ENCODE measurements at regions not wholly inside any gene's neighbourhood (a gene's known extent, or its start where the extent isn't known, plus 50 kb on each side); places are given as distances from the start of the nearest gene placed in this dataset.
A peak's percentile ranks its signal among the peaks of the same experiment; 100 is the strongest.

DNA sequence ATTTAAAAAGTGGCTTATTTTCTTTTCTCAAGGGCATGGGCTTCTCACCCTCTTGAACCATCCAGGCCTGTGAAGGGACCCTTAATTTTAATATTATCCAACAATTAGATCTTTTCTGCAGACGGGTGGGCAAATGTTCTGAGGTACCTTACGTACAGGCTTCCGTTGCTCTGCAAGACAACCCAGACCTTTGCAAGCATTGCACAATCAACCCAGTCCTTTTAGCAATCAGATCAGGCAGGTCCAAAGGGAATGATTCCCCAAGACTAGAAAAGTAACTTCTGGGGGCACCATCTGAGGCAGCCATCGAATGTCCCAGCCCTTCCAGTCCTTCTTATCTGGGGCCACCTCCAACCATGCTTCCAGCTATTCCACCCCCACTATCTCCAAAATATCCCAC lies 67.3 kb upstream of the TACR3 start:
- in situ Hi-C loops (cut with HindIII; ENCODE audit: low pct_unique_long_range_greater_than_20kb, low sequenced_read_pairs) = no loop called here
- DNase-seq (ENCODE audit: low read depth) = no peak

- DNase-seq (ENCODE audit: low read depth) = no peak
- in situ Hi-C loops (cut with HindIII; ENCODE audit: low pct_unique_long_range_greater_than_20kb, low sequenced_read_pairs) = no loop called here
Observed at GRCh38 chr4:103786593-103786992, 66.8 kb upstream of the TACR3 start.

GRCh38 chr4:103786014-103786413 lies 66.2 kb upstream of the TACR3 start:
- DNase-seq (ENCODE audit: low read depth) = peak; percentile 12
- in situ Hi-C loops (cut with HindIII; ENCODE audit: low pct_unique_long_range_greater_than_20kb, low sequenced_read_pairs) = no loop called here

GRCh38 chr4:103778221-103778620 lies 58.4 kb upstream of the TACR3 start:
- DNase-seq (ENCODE audit: low read depth) = no peak
- in situ Hi-C loops (cut with HindIII; ENCODE audit: low pct_unique_long_range_greater_than_20kb, low sequenced_read_pairs) = no loop called here

DNA sequence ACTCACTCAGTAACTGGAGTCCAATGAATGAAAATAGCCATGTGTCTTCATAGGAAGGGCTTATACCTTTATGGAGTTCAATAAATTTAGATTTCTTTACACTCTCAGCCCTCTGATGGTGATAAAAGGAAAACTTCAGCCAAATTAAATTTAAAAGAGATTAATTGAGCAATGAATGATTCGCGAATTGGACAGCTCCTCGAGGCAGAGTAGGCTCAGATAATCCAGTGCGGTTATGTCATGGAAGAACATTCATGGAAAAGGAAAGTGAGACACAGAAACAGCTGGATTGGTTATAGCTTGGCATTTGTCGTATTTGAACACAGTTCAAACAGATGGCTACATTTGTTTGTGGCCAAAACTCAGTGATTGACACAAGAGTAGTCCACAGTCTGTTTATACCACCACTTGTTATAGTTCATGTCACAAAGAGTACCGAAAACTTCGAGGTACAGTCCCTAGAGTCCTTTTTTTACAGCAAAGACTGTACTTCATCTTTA lies 54.6 kb upstream of the TACR3 start:
- no peak for DNase-seq (ENCODE audit: low read depth)
- in situ Hi-C loops (cut with HindIII; ENCODE audit: low pct_unique_long_range_greater_than_20kb, low sequenced_read_pairs) = no loop called here

- no peak for DNase-seq (ENCODE audit: low read depth)
- in situ Hi-C loops (cut with HindIII; ENCODE audit: low pct_unique_long_range_greater_than_20kb, low sequenced_read_pairs) = no loop called here
Observed at GRCh38 chr4:103773691-103774231, 54.0 kb upstream of the TACR3 start.
